ENCODE measurements at regions not wholly inside any gene's neighbourhood (a gene's known extent, or its start where the extent isn't known, plus 50 kb on each side); places are given as distances from the start of the nearest gene placed in this dataset.

DNA sequence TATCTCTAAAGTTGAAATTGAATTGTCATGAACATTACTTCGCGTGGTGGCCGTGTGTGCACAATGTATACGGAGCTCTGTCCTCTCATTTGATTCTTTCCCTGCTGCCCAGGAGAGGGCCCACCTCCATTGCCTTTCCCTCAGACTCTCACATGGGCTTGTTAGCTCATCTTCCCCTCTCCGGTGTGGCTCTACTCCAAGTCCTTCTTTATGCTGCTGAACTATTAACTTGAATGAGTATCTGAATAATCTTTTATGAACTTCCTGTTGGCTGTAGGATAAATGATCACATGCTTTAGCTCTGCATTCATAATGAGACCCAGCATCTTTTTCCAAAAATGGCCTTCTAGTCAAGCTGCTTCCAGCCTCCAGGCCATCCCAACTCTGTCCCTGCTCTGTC, 68.8 kb upstream of the CLNK start:
- no peak for ATAC-seq (ENCODE audit: low read depth)

More for the DNA sequence above, 68.8 kb upstream of the CLNK start:
- H3K27ac ChIP-seq (ENCODE audit: insufficient read depth, low read length), result no peak overlapping the region
- no peaks in the 10 kb centered on the region for H3K4me1 ChIP-seq (ENCODE audit: control insufficient read depth, insufficient read depth, low read length)
- H2BK5ac ChIP-seq (ENCODE audit: low read depth, low read length, poor library complexity, severe bottlenecking), result no peak overlapping the region
- POLR2A ChIA-PET (ENCODE audit: unreplicated experiment), result no interaction called here
- peak; percentile 17 for DNase-seq
- no peak overlapping the region for H4K91ac ChIP-seq (ENCODE audit: insufficient read depth, low read depth, low read length)
- H3K4me2 ChIP-seq (ENCODE audit: low read depth, low read length), result no peak overlapping the region
- H3K4me3 ChIP-seq (ENCODE audit: insufficient read depth, low read depth, low read length), result no peak overlapping the region
- no peak overlapping the region for H4K5ac ChIP-seq (ENCODE audit: low read depth, low read length)
- in situ Hi-C loops (cut with MboI; ENCODE audit: low sequenced_read_pairs), result no loop called here
- intact Hi-C loops (cut with micrococcal nuclease), result no loop called here
- H3K14ac ChIP-seq (replicated peaks; ENCODE audit: low read depth, low read length), result no peak overlapping the region
- no TSS peak for BruUV-seq (replicated peaks)
- H4K20me1 ChIP-seq (ENCODE audit: insufficient read depth, low read length), result no peaks in the 10 kb centered on the region
- no peaks in the 10 kb centered on the region for H3K36me3 ChIP-seq (ENCODE audit: control insufficient read depth, insufficient read depth, low read length)
- no peak overlapping the region for H3K56ac ChIP-seq (ENCODE audit: extremely low read depth, insufficient read depth, low read length)
- TF ChIP-seq CEBPB (IDR thresholded peaks at IDR 0.05; ENCODE audit: low read depth, low read length) (no peak), POLR2A (IDR thresholded peaks at IDR 0.05; ENCODE audit: low read depth, low read length) (no peak), RFX5 (IDR thresholded peaks at IDR 0.05; ENCODE audit: low read depth, low read length) (no peak), BHLHE40 (IDR thresholded peaks at IDR 0.05; ENCODE audit: low read depth, low read length) (no peak), NFE2L2 (IDR thresholded peaks at IDR 0.05; ENCODE audit: low read depth, low read length) (no peak), MAZ (IDR thresholded peaks at IDR 0.05; ENCODE audit: borderline replicate concordance, low read depth, low read length) (no peak)
- TF ChIP-seq, protein P1, sequence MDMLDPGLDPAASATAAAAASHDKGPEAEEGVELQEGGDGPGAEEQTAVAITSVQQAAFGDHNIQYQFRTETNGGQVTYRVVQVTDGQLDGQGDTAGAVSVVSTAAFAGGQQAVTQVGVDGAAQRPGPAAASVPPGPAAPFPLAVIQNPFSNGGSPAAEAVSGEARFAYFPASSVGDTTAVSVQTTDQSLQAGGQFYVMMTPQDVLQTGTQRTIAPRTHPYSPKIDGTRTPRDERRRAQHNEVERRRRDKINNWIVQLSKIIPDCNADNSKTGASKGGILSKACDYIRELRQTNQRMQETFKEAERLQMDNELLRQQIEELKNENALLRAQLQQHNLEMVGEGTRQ (IDR thresholded peaks at IDR 0.05; ENCODE audit: low read depth, low read length), result no peak
- H3K23ac ChIP-seq (ENCODE audit: low read depth, low read length), result no peak overlapping the region
- no peaks in the 10 kb centered on the region for H3K79me1 ChIP-seq (ENCODE audit: low read depth in 1 of 2, low read length in 2 of 2)
- no peaks in the 10 kb centered on the region for H3K9me3 ChIP-seq (ENCODE audit: control insufficient read depth, insufficient read depth, low read length)
- H3K4ac ChIP-seq (ENCODE audit: low read depth, low read length), result no peak overlapping the region
- no peak overlapping the region for H2BK20ac ChIP-seq (ENCODE audit: low read depth, low read length)
- no peak overlapping the region for H2AFZ ChIP-seq (replicated peaks; ENCODE audit: low read length, poor library complexity)
- CTCF ChIA-PET, result no interaction called here
- peaks cover 7% of the 10 kb centered on the region; the same call in 1 of the 2 replicates for H3K27me3 ChIP-seq (ENCODE audit: control insufficient read depth, insufficient read depth, low read length)
- H3K18ac ChIP-seq (ENCODE audit: low read depth, low read length), result no peak overlapping the region
- H3K9ac ChIP-seq (ENCODE audit: low read depth, low read length), result no peak overlapping the region
- H2BK120ac ChIP-seq (ENCODE audit: low read depth, low read length), result no peak overlapping the region
- no peak overlapping the region for H2BK15ac ChIP-seq (ENCODE audit: low read depth, low read length)
- WGBS, 2 experiments (ENCODE audit: extremely low coverage in 2 of 2, insufficient read length in 1 of 2), result no CpG with 5 or more reads among the region's 5 CpGs
- dilution Hi-C loops (cut with HindIII; ENCODE audit: low sequenced_read_pairs, unreplicated experiment), result no loop called here
- no peak overlapping the region for H2AK9ac ChIP-seq (replicated peaks; ENCODE audit: low read depth, low read length, poor library complexity)
- H2AK5ac ChIP-seq (ENCODE audit: low read depth, low read length), result no peak overlapping the region
- no peak overlapping the region for H4K8ac ChIP-seq (ENCODE audit: low read depth in 2 of 2, low read length in 2 of 2)
- H3K9me1 ChIP-seq (ENCODE audit: insufficient read depth, low read length), result no peaks in the 10 kb centered on the region

Measured in IMR-90 (cell line).